Caco-2 (cell line): ENCODE measurements at regions not wholly inside any gene's neighbourhood (a gene's known extent, or its start where the extent isn't known, plus 50 kb on each side); places are given as distances from the start of the nearest gene placed in this dataset.

Experiments used
- BruUV-seq: library from RNA; stranded (reverse); fragments of 400-500 nt; replicated peaks from 2 replicates; lab custom pipeline; 2021; lab: Mats Ljungman, UMichigan
- CTCF ChIA-PET: fragments of 300-600 bp; sonication (Branson Sonifier 250); formaldehyde crosslinking; loops from one replicate; lab custom pipeline; 2022; ENCODE audit warnings: antibody characterized with exemption; lab: Charles Lee
- POLR2A ChIA-PET: fragments of 300-600 bp; sonication (Branson Sonifier 250); formaldehyde crosslinking; loops from one replicate; lab custom pipeline; 2022; ENCODE audit warnings: antibody characterized with exemption; lab: Charles Lee
- DNase-seq, 2 experiments: peaks; one replicate each; pipeline versions ENCODE4 v3.0.0 to v3.0.0-alpha.2; 2020 to 2022
- H3K27me3 ChIP-seq: replicated peaks from 2 replicates; pipeline ENCODE4 v1.6.0; 2011; ENCODE audit warnings: low read length; ENCODE audit not compliant: control insufficient read depth, insufficient read depth
- H3K36me3 ChIP-seq: 2 replicates; pipeline ENCODE4 v1.5.1; 2011; ENCODE audit warnings: low read length; ENCODE audit not compliant: control insufficient read depth, insufficient read depth
- H3K4me1 ChIP-seq: fragments of 250-450 bp; sonication (Bioruptor Pico); 2 replicates; pipeline ENCODE4 v1.5.1; 2020; ENCODE audit warnings: mild to moderate bottlenecking
- H3K4me3 ChIP-seq: 2 replicates; pipeline ENCODE4 v1.5.1; 2011; ENCODE audit warnings: low read depth, mild to moderate bottlenecking, control low read depth, low read length
- H3K9me3 ChIP-seq: fragments of 250-450 bp; sonication (Bioruptor Pico); 2 replicates; pipeline ENCODE4 v1.5.1; 2020; ENCODE audit warnings: mild to moderate bottlenecking, moderate library complexity
- H3K27ac Mint-ChIP-seq: one replicate; pipeline ENCODE4 v1.8.0; 2022; ENCODE audit warnings: mixed read lengths; ENCODE audit not compliant: unreplicated experiment
- H3K27me3 Mint-ChIP-seq: one replicate; pipeline ENCODE4 v1.8.0; 2022; ENCODE audit warnings: mixed read lengths; ENCODE audit not compliant: insufficient read depth, unreplicated experiment
- H3K36me3 Mint-ChIP-seq: one replicate; pipeline ENCODE4 v1.8.0; 2022; ENCODE audit warnings: mild to moderate bottlenecking, mixed read lengths; ENCODE audit not compliant: insufficient read depth, unreplicated experiment
- H3K4me1 Mint-ChIP-seq: one replicate; pipeline ENCODE4 v1.8.0; 2022; ENCODE audit warnings: low read depth, mixed read lengths; ENCODE audit not compliant: unreplicated experiment
- H3K4me3 Mint-ChIP-seq: one replicate; pipeline ENCODE4 v1.8.0; 2022; ENCODE audit warnings: mild to moderate bottlenecking, moderate library complexity, mixed read lengths; ENCODE audit not compliant: unreplicated experiment
- H3K9me3 Mint-ChIP-seq: one replicate; pipeline ENCODE4 v1.8.0; 2022; ENCODE audit warnings: mixed read lengths; ENCODE audit not compliant: unreplicated experiment
- CTCF ChIP-seq, 2 experiments: fragments of 200-600 bp in 1 of 2; IDR thresholded peaks; 1 replicate in 1 of 2; 2 replicates in 1 of 2; pipeline versions ENCODE4 v1.5.1 to v1.8.0; 2011 to 2022; ENCODE audit warnings: antibody characterized with exemption in 1 of 2, control low read depth in 1 of 2, inconsistent platforms in 1 of 2, low read depth in 1 of 2, low read length in 1 of 2, mild to moderate bottlenecking in 1 of 2, moderate library complexity in 1 of 2; ENCODE audit not compliant: insufficient read depth in 1 of 2, severe bottlenecking in 1 of 2, unreplicated experiment in 1 of 2
- intact Hi-C: fragments of 100-400 bp; cut with micrococcal nuclease; formaldehyde crosslinking; loops from one replicate; pipeline ENCODE4 v1.10.0; 2022; ENCODE audit not compliant: unreplicated experiment

- no peaks in the 10 kb centered on the region for H3K4me1 ChIP-seq
- no peaks in the 10 kb centered on the region for H3K27me3 ChIP-seq
- Mint-ChIP-seq H3K4me1 (no peaks in the 10 kb centered on the region), H3K36me3 (no peaks in the 10 kb centered on the region), H3K9me3 (no peaks in the 10 kb centered on the region), H3K27ac (no peak overlapping the region), H3K27me3 (peaks cover under 1% of the 10 kb centered on the region), H3K4me3 (no peak overlapping the region)
- H3K9me3 ChIP-seq, result no peaks in the 10 kb centered on the region
- BruUV-seq, result no TSS peak
- H3K36me3 ChIP-seq, result no peaks in the 10 kb centered on the region
- no peak overlapping the region for H3K4me3 ChIP-seq
- no peak for DNase-seq
- POLR2A ChIA-PET, result no interaction called here
- TF ChIP-seq CTCF (IDR thresholded peaks at IDR 0.05; ENCODE audit: insufficient read depth in 1 of 2, low read depth in 1 of 2, low read length in 1 of 2, severe bottlenecking in 1 of 2, unreplicated experiment in 1 of 2), result no peak
- CTCF ChIA-PET, result no interaction called here
- intact Hi-C loops, result loop anchor here (10.0 kb wide), 1 partner anchor 441 kb away; no protein-coding TSS in a partner anchor
Observed at GRCh38 chr12:78563826-78564225, 300.7 kb upstream of the SYT1 start.

- no peak overlapping the region for H3K4me3 ChIP-seq
- no peaks in the 10 kb centered on the region for H3K27me3 ChIP-seq
- TF ChIP-seq CTCF (IDR thresholded peaks at IDR 0.05; ENCODE audit: insufficient read depth in 1 of 2, low read depth in 1 of 2, low read length in 1 of 2, severe bottlenecking in 1 of 2, unreplicated experiment in 1 of 2), result no peak
- intact Hi-C loops, result loop anchor here (10.0 kb wide), 1 partner anchor 438 kb away; no protein-coding TSS in a partner anchor
- Mint-ChIP-seq H3K9me3 (no peaks in the 10 kb centered on the region), H3K27me3 (no peaks in the 10 kb centered on the region), H3K4me3 (no peak overlapping the region), H3K27ac (no peak overlapping the region), H3K36me3 (no peaks in the 10 kb centered on the region), H3K4me1 (no peaks in the 10 kb centered on the region)
- H3K36me3 ChIP-seq, result no peaks in the 10 kb centered on the region
- H3K4me1 ChIP-seq, result no peaks in the 10 kb centered on the region
- POLR2A ChIA-PET, result no interaction called here
- no peaks in the 10 kb centered on the region for H3K9me3 ChIP-seq
- DNase-seq, result no peak
- no TSS peak for BruUV-seq
- CTCF ChIA-PET, result no interaction called here
Observed at GRCh38 chr12:78566456-78566855, 298.1 kb upstream of the SYT1 start.

GRCh38 chr12:78568321-78569020, 296.1 kb upstream of the SYT1 start:
- no peaks in the 10 kb centered on the region for H3K9me3 ChIP-seq
- CTCF ChIA-PET, result no interaction called here
- Mint-ChIP-seq H3K4me3 (no peak overlapping the region), H3K27me3 (no peaks in the 10 kb centered on the region), H3K36me3 (no peaks in the 10 kb centered on the region), H3K27ac (no peak overlapping the region), H3K9me3 (no peaks in the 10 kb centered on the region), H3K4me1 (no peaks in the 10 kb centered on the region)
- TF ChIP-seq CTCF (IDR thresholded peaks at IDR 0.05; ENCODE audit: insufficient read depth in 1 of 2, low read depth in 1 of 2, low read length in 1 of 2, severe bottlenecking in 1 of 2, unreplicated experiment in 1 of 2), result no peak
- no peaks in the 10 kb centered on the region for H3K4me1 ChIP-seq
- BruUV-seq, result no TSS peak
- H3K36me3 ChIP-seq, result no peaks in the 10 kb centered on the region
- intact Hi-C loops, result loop anchor here (10.0 kb wide), 1 partner anchor 436 kb away; no protein-coding TSS in a partner anchor
- no peaks in the 10 kb centered on the region for H3K27me3 ChIP-seq
- no peak for DNase-seq
- POLR2A ChIA-PET, result no interaction called here
- no peak overlapping the region for H3K4me3 ChIP-seq
